AML-193 (cell line): ENCODE measurements at regions not wholly inside any gene's neighbourhood (a gene's known extent, or its start where the extent isn't known, plus 50 kb on each side); places are given as distances from the start of the nearest gene placed in this dataset.

Experiments used
- DNase-seq, 2 experiments: peaks; one replicate each; lab custom pipeline; 2025; lab: John Stamatoyannopoulos, UW

DNA sequence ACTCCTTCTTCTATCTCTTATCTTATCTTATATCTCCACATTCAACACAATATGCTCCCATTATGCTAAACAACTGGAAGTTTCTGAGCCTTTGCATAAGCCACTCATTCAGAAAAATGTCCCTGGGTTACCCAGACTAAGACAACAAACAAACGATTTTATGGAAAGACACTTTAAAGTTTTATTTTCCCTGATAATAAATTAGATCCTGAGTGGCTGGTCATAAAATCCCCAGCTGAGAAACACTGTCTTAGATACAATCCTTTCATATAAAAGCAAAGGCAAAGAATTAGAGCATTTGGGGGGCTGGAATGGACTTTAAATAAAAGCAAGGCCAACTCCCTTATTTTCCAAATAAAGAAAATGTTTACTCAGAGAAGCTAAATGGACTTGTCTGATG is 322.3 kb downstream of the GBE1 start:
- DNase-seq: no peak

DNA sequence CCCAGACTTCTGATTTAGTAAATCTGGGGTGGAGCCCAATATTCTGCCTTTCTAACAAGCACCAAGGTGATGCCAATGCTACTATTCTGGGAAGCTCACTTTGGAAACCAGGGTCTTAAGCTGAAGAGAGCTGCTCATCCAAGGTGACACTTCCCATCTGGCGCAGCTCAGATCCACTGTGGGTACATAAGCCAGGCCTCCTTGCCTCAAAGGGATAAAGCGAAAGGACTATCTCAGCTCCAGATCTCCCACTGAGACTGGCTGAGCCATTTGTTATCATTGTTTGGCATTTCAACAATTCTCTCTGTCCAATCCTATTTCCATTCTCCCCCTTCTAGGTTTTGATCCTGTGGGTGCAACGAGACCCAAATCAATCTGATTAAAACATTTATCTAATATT is 323.8 kb downstream of the GBE1 start:
- DNase-seq: no peak

DNA sequence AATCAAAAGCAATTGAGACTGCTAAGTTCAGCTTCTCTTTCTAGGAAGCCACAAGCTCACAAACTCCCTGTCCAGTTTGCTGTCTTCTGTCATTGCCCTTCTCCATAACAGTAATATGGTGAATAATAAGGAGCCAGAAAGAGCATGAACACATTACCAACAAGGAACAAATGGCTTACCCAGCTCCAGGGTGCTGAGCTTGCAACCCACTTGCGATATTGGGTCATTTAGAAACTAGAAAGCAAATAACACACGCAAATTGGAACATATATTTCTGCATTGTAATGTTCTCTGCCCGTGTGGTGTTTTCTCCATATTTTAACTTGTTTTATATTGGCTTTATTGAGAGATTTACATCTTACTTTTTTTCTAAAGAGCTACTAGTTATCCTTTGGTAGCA is 325.3 kb downstream of the GBE1 start:
- DNase-seq: no peak

GRCh38 chr3:81435050-81435449 is 326.4 kb downstream of the GBE1 start:
- DNase-seq: no peak

DNA sequence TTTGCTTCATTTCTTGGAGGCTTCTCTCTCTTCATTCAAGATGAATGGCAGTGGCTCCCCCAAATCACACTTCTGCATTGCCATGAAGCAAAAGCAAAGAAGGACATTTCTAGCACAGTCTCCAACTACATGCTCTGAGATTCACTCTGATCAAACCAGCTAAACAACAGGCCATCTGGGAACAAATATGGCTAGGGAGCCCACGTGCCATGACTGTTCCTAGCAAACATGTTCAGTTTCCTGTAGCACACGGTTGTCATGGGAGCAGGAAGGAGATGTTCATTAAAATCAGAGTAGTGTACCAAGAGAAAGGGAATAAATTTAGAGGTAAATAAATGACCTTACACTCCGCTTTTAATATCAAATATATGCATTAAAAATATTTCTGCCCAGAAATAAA is 327.3 kb downstream of the GBE1 start:
- DNase-seq: no peak

GRCh38 chr3:81433675-81434074 is 327.8 kb downstream of the GBE1 start:
- DNase-seq: no peak

GRCh38 chr3:81432456-81432855 is 329.0 kb downstream of the GBE1 start:
- DNase-seq: no peak

- no peak for DNase-seq
These were observed 334.4 kb downstream of the GBE1 start for GRCh38 chr3:81426826-81427577.

DNA sequence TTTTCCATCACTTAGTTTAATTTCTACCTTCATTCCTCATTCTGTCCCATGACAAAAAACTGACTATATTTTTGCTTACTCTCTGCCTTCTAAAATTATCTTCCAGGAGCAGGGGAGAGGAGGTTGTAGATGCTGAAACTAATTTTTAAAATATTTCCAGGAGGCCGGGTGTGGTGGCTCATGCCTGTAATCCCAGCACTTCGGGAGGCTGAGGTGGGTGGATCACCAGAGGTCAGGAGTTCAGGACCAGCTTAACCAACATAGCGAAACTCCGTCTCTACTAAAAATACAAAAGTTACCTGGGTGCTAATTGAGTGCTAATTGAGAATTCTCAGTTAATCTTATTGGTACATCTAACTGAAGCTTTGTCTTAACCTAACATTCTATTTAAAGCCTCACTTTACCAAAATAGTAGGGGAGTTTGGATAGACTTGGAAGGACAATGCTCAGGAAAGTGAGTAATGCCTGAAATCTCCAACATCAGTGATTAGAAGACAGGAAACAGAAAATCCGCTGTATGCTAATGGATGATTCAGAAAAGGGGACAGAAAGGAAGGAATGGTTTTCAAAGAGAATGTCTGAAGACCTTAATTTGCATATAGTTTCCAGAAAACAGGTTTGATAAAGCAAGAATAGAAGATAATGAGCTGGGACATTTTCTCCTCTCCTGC is 336.1 kb downstream of the GBE1 start:
- DNase-seq: no peak

DNA sequence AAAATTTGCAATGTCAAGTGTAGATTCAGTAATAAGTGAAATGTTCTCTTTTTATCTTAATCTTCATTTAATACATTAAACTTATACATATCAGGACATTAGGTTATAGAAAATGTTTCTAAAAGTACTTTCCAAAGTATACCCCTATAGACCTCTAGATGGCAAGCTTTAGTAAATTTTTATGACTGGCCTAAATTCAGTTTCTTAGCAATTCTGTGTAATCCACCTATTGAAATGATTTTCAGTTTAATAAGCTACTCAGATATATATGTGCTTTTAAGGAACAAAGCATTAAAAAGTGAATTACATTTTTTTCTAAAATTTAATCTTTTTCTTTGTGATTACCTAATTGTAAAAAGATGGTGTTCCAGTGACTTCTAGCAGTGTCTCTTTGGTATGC is 342.2 kb downstream of the GBE1 start:
- DNase-seq: peak; percentile 38 to 44

DNA sequence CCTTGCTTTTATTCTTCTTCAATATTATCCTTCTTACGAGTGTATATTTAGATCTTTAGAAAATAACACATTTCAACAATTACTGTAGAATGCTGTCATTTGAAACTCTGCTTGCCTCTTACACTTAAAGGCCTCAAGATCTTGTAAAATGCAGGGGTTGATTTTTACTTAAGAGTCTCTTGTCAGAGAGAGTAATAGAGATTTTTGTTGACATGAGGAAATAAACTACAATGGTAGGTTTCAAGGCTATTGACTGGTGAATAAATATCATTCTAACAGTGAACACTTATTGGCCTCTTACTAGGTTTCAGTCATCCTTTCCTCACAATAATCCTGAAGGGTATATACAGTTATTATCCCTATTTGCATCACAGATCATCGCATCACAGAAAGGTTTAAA is 344.6 kb downstream of the GBE1 start:
- DNase-seq: no peak

DNA sequence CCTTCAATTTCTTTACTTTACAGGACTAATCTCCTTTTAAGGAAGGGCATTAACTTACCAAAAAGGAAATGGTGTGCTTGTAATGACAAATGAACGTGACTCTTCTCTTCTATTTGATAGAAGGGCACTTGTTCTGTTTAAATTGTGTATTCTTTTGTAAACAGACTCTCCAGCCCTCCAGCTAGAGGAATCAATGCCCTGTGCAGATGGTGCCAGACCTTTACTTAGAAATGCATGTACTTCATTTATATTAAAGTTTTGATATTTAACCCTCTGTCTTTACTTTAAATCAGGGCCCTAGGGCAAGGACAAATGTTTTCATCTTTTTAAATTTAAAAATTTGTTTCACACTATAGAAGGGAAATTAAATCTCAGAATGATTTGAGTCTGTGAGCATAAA is 355.1 kb downstream of the GBE1 start:
- DNase-seq: no peak

GRCh38 chr3:81395739-81396513 is 365.5 kb downstream of the GBE1 start:
- DNase-seq: no peak

GRCh38 chr3:81394651-81395524 is 366.6 kb downstream of the GBE1 start:
- DNase-seq: no peak

GRCh38 chr3:81393251-81393650 is 368.2 kb downstream of the GBE1 start:
- no peak for DNase-seq

- no peak for DNase-seq
These were observed 370.6 kb downstream of the GBE1 start for GRCh38 chr3:81390796-81391195.

- no peak for DNase-seq
These were observed 373.3 kb downstream of the GBE1 start for GRCh38 chr3:81388191-81388590.

- no peak for DNase-seq
These were observed 379.0 kb downstream of the GBE1 start for GRCh38 chr3:81382470-81382869.

- no peak for DNase-seq
These were observed 381.2 kb downstream of the GBE1 start for GRCh38 chr3:81380234-81380633.

GRCh38 chr3:81378552-81379293 is 382.7 kb downstream of the GBE1 start:
- DNase-seq: no peak

DNA sequence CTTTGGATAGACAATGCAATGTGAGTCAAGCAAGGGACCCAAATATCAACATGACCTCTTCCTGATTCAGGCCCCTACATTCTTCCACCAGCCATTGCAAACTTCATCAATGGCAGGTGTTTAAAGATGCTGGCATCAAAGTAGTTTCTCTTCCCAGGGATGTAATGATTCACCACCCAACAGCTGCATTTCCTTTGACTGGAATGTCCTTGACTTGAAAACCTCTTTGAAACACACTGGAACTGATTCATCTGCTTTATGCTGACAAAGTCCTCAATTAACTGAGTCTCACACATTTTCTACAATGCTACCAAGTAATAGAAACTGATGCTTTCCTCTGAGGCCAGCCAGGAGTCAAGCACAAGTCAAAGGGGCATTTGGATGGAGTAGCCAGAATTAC is 385.5 kb downstream of the GBE1 start:
- no peak for DNase-seq
